Activated naive CD8-positive, alpha-beta T cell treated with anti-CD3 and anti-CD28 coated beads, Interleukin-2, amount 10 ng/mL, durations not matched to agents 7 days and 5 days (primary cell): ENCODE measurements at regions not wholly inside any gene's neighbourhood (a gene's known extent, or its start where the extent isn't known, plus 50 kb on each side); places are given as distances from the start of the nearest gene placed in this dataset.

Experiments used
- ATAC-seq: fragments of 150-1000 bp; cut with Tn5 transposase; one replicate; pipeline ENCODE4 v1.10.0; 2021; ENCODE audit warnings: low read depth, moderate library complexity
- POLR2A ChIA-PET: fragments of 350-600 bp; sonication (Branson Sonifier 250); formaldehyde crosslinking; loops from one replicate; lab custom pipeline; 2021; ENCODE audit warnings: antibody characterized with exemption; lab: Charles Lee
- DNase-seq: peaks from one replicate; pipeline ENCODE4 v3.0.0; 2021
- H3K27ac Mint-ChIP-seq: one replicate; pipeline ENCODE4 v1.8.0; 2022; ENCODE audit warnings: mild to moderate bottlenecking, mixed read lengths
- H3K27me3 Mint-ChIP-seq: one replicate; pipeline ENCODE4 v1.8.0; 2022; ENCODE audit warnings: mild to moderate bottlenecking, moderate library complexity, mixed read lengths
- H3K36me3 Mint-ChIP-seq: one replicate; pipeline ENCODE4 v1.8.0; 2021; ENCODE audit warnings: mild to moderate bottlenecking, mixed read lengths
- H3K4me1 Mint-ChIP-seq: one replicate; pipeline ENCODE4 v1.8.0; 2021; ENCODE audit warnings: mixed read lengths
- H3K4me3 Mint-ChIP-seq: one replicate; pipeline ENCODE4 v1.8.0; 2022; ENCODE audit warnings: mild to moderate bottlenecking, moderate library complexity, mixed read lengths
- H3K9me3 Mint-ChIP-seq: one replicate; pipeline ENCODE4 v1.8.0; 2021; ENCODE audit warnings: mixed read lengths

- Mint-ChIP-seq H3K4me1 (no peaks in the 10 kb centered on the region), H3K27me3 (no peaks in the 10 kb centered on the region), H3K27ac (no peak overlapping the region), H3K4me3 (no peak overlapping the region), H3K36me3 (no peaks in the 10 kb centered on the region), H3K9me3 (peaks cover 5% of the 10 kb centered on the region)
- POLR2A ChIA-PET = no interaction called here
- no peak for DNase-seq
- ATAC-seq = no peak
Observed at GRCh38 chr9:29826421-29826820, 2253.1 kb upstream of the C9orf72 start.

DNA sequence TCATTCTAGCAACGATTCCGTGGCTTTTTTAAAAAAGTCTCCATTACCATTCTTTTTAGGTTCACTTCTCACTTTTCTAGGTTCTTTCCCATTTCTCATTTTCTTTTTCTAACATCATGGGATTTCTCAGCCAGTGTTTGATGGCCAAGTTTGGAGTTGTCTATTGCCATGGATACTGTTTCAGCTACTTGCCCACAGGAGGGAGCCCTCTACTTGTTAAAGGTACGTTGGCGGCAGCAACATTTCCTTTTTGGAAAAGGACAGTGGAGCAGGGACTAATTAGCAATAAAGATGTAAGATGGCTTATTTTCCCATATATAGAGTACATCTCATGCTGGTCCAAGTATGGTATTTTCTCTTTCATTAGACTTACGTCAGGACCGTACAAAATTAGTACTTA lies 2257.5 kb upstream of the C9orf72 start:
- DNase-seq (no peak), ATAC-seq (no peak)
- Mint-ChIP-seq H3K27ac (no peak overlapping the region), H3K4me1 (no peaks in the 10 kb centered on the region), H3K27me3 (no peaks in the 10 kb centered on the region), H3K4me3 (no peak overlapping the region), H3K36me3 (no peaks in the 10 kb centered on the region), H3K9me3 (peaks cover 4% of the 10 kb centered on the region)
- POLR2A ChIA-PET = no interaction called here

DNA sequence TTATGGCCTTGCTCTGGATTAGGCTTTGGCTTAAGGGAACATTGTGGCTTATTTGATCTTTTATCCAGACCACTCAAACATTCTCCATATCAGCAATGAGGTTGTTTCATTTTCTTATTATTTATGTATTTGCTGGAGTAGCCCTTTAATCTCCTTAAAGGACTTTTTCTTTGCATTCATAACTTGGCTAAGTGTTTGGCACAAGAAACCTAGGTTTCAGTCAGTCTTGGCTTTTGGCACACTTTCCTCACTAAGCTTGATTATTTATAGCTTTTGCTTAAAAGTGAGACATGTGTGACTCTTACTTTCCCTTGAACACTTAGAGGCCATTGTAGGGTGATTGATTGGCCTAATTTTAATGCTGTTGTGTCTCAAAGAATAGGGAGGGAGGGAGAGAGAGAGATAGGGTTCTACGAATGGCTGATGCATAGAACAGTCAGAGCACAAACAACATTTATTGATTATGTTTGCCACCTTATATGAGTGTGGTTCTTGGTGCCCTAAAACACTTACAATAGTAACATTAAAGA lies 2265.3 kb upstream of the C9orf72 start:
- ATAC-seq = no peak
- H3K9me3 Mint-ChIP-seq = peaks cover 2% of the 10 kb centered on the region
- DNase-seq = no peak
- no peaks in the 10 kb centered on the region for H3K27me3 Mint-ChIP-seq
- POLR2A ChIA-PET = no interaction called here
- H3K27ac Mint-ChIP-seq = no peak overlapping the region
- H3K4me3 Mint-ChIP-seq = no peak overlapping the region
- no peaks in the 10 kb centered on the region for H3K4me1 Mint-ChIP-seq
- H3K36me3 Mint-ChIP-seq = no peaks in the 10 kb centered on the region

DNA sequence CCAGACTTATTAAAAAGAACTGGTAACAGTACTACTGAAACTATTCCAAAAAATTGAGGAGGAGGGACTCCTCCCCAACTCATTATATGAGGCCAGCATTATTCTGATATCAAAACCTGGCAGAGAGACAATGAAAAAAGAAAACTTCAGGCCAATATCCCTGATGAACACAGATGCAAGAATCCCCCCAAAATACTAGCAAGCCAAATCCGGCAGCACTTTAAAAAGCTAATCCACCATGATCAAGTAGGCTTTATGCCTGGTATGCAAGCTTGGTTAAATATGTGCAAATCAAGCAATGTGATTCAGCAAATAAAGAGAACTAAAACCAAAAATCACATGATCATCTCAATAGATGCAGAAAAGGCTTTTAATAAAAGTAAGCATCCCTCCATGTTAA lies 2271.0 kb upstream of the C9orf72 start:
- no peak for ATAC-seq
- H3K4me3 Mint-ChIP-seq = no peak overlapping the region
- H3K9me3 Mint-ChIP-seq = peaks cover 7% of the 10 kb centered on the region
- H3K36me3 Mint-ChIP-seq = no peaks in the 10 kb centered on the region
- no peak overlapping the region for H3K27ac Mint-ChIP-seq
- H3K27me3 Mint-ChIP-seq = no peaks in the 10 kb centered on the region
- POLR2A ChIA-PET = no interaction called here
- DNase-seq = no peak
- H3K4me1 Mint-ChIP-seq = no peaks in the 10 kb centered on the region

DNA sequence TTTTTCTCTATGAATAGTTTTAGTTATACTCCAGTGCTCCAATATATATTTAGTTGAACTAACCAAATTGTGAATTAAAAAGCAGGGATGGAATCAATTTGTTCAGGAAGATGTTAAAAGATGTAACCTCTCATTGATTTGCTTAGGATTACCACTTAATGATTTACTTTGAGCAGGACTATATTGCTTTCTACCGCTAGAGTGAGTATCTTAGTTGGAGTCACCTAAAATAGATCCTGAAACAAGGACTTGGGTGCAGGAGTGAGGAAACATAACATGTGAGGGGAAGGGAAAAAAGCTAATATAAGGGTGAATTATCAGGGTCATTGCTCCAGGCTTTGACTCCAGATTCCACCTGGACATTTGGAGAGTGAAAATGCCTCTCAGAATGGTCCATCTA lies 2277.4 kb upstream of the C9orf72 start:
- peaks cover 2% of the 10 kb centered on the region for H3K9me3 Mint-ChIP-seq
- no peaks in the 10 kb centered on the region for H3K27me3 Mint-ChIP-seq
- no peak overlapping the region for H3K4me3 Mint-ChIP-seq
- no peak for DNase-seq
- no peak overlapping the region for H3K27ac Mint-ChIP-seq
- POLR2A ChIA-PET = no interaction called here
- H3K36me3 Mint-ChIP-seq = no peaks in the 10 kb centered on the region
- H3K4me1 Mint-ChIP-seq = no peaks in the 10 kb centered on the region
- ATAC-seq = no peak

DNA sequence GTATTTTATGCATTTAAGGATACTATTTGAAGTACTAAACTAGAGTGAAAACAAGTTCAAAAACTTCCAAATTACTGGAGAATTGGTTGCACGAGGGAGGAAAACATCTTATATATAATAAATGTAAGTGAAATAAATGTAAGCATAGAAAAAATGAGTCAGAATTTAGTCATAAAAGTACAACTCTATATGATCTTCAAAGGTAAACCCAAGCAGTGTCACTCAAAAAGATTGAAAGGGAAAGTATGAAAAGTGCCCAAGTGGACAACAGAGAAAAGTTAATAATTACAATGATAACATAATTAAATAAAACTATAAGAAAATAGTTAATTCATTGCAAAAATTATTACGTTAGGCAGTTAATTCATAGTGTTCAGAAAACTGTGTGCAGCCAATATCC lies 2288.5 kb upstream of the C9orf72 start:
- no peak for DNase-seq
- ATAC-seq = no peak
- no peak overlapping the region for H3K27ac Mint-ChIP-seq
- no peaks in the 10 kb centered on the region for H3K4me1 Mint-ChIP-seq
- no peaks in the 10 kb centered on the region for H3K36me3 Mint-ChIP-seq
- no peak overlapping the region for H3K4me3 Mint-ChIP-seq
- H3K27me3 Mint-ChIP-seq = no peaks in the 10 kb centered on the region
- no peaks in the 10 kb centered on the region for H3K9me3 Mint-ChIP-seq
- POLR2A ChIA-PET = no interaction called here

- no peaks in the 10 kb centered on the region for H3K4me1 Mint-ChIP-seq
Observed at GRCh38 chr9:29865764-29866313, 2292.6 kb upstream of the C9orf72 start.

GRCh38 chr9:29866556-29866955 lies 2293.3 kb upstream of the C9orf72 start:
- DNase-seq (no peak), ATAC-seq (peak; percentile 54)
- H3K4me1 Mint-ChIP-seq = no peaks in the 10 kb centered on the region
- POLR2A ChIA-PET = no interaction called here
- no peak overlapping the region for H3K27ac Mint-ChIP-seq
- H3K9me3 Mint-ChIP-seq = no peaks in the 10 kb centered on the region
- no peaks in the 10 kb centered on the region for H3K27me3 Mint-ChIP-seq
- H3K36me3 Mint-ChIP-seq = no peaks in the 10 kb centered on the region
- no peak overlapping the region for H3K4me3 Mint-ChIP-seq

More at GRCh38 chr9:29865764-29866313, 2292.6 kb upstream of the C9orf72 start:
- no peaks in the 10 kb centered on the region for H3K36me3 Mint-ChIP-seq
- DNase-seq (no peak), ATAC-seq (peak; percentile 36)
- no peak overlapping the region for H3K27ac Mint-ChIP-seq
- no peak overlapping the region for H3K4me3 Mint-ChIP-seq
- H3K9me3 Mint-ChIP-seq = no peaks in the 10 kb centered on the region
- no peaks in the 10 kb centered on the region for H3K27me3 Mint-ChIP-seq
- POLR2A ChIA-PET = no interaction called here

- DNase-seq (no peak), ATAC-seq (no peak)
- POLR2A ChIA-PET = no interaction called here
- H3K4me1 Mint-ChIP-seq = no peaks in the 10 kb centered on the region
- no peaks in the 10 kb centered on the region for H3K36me3 Mint-ChIP-seq
- no peak overlapping the region for H3K27ac Mint-ChIP-seq
- H3K9me3 Mint-ChIP-seq = no peaks in the 10 kb centered on the region
- no peak overlapping the region for H3K4me3 Mint-ChIP-seq
- no peaks in the 10 kb centered on the region for H3K27me3 Mint-ChIP-seq
Observed at GRCh38 chr9:29873579-29873978, 2300.3 kb upstream of the C9orf72 start.

DNA sequence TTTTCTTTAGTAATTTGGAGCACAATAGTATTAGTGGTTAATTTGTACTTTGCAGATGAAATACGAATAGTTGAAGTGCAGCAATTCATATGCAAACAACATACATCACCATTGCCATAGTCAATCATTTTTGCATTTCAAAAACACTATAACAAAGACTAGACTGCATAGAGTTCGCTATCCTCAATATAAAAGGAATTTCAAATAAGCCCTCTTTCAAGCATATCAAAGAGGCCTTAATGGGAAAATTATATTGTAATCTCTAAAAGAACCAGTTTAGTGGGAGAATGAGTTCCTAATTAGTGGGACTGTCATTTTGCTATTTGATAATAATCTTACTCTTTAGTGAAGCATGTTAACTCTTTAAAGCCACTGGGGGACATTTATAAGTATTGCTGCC lies 2302.3 kb upstream of the C9orf72 start:
- ATAC-seq (no peak), DNase-seq (no peak)
- H3K4me3 Mint-ChIP-seq = no peak overlapping the region
- H3K4me1 Mint-ChIP-seq = no peaks in the 10 kb centered on the region
- H3K27me3 Mint-ChIP-seq = no peaks in the 10 kb centered on the region
- H3K9me3 Mint-ChIP-seq = no peaks in the 10 kb centered on the region
- H3K36me3 Mint-ChIP-seq = no peaks in the 10 kb centered on the region
- H3K27ac Mint-ChIP-seq = no peak overlapping the region
- POLR2A ChIA-PET = no interaction called here

GRCh38 chr9:29882767-29883166 lies 2309.5 kb upstream of the C9orf72 start:
- peaks cover 3% of the 10 kb centered on the region for H3K9me3 Mint-ChIP-seq
- H3K27me3 Mint-ChIP-seq = no peaks in the 10 kb centered on the region
- no peaks in the 10 kb centered on the region for H3K4me1 Mint-ChIP-seq
- no peaks in the 10 kb centered on the region for H3K36me3 Mint-ChIP-seq
- DNase-seq (no peak), ATAC-seq (no peak)
- POLR2A ChIA-PET = no interaction called here
- no peak overlapping the region for H3K27ac Mint-ChIP-seq
- H3K4me3 Mint-ChIP-seq = no peak overlapping the region

- no peak overlapping the region for H3K4me3 Mint-ChIP-seq
- H3K27me3 Mint-ChIP-seq = no peaks in the 10 kb centered on the region
- no peak for ATAC-seq
- no peaks in the 10 kb centered on the region for H3K4me1 Mint-ChIP-seq
- POLR2A ChIA-PET = no interaction called here
- no peak for DNase-seq
- H3K9me3 Mint-ChIP-seq = peaks cover 2% of the 10 kb centered on the region
- no peak overlapping the region for H3K27ac Mint-ChIP-seq
- no peaks in the 10 kb centered on the region for H3K36me3 Mint-ChIP-seq
Observed at GRCh38 chr9:29906065-29906464, 2332.8 kb upstream of the C9orf72 start.

DNA sequence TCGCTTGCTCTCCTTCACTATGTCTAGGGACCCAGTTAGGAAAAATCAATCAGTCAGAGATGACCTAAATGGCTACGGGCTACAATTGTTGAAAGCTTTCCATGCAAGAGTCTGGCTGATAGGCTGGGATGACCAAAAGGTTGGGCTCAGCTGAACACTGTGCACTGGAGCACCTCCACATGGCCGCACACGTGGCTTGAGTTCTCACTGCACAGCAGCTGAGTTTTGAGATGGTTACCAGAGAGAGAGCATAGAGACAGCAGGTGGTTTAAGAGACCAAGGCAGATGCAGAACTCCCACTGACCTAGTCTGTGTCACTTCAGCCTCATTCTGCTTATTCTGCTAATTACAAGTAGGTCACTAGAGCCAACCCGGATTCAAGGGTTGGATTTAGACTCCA lies 2354.8 kb upstream of the C9orf72 start:
- Mint-ChIP-seq H3K4me1 (no peaks in the 10 kb centered on the region), H3K4me3 (no peak overlapping the region), H3K27ac (no peak overlapping the region), H3K36me3 (no peaks in the 10 kb centered on the region), H3K27me3 (no peaks in the 10 kb centered on the region), H3K9me3 (no peaks in the 10 kb centered on the region)
- DNase-seq (no peak), ATAC-seq (no peak)
- POLR2A ChIA-PET = no interaction called here

GRCh38 chr9:29939559-29939958 lies 2366.3 kb upstream of the C9orf72 start:
- DNase-seq = no peak
- H3K27me3 Mint-ChIP-seq = no peaks in the 10 kb centered on the region
- POLR2A ChIA-PET = no interaction called here
- no peak for ATAC-seq
- H3K9me3 Mint-ChIP-seq = peaks cover 5% of the 10 kb centered on the region
- no peak overlapping the region for H3K4me3 Mint-ChIP-seq
- H3K36me3 Mint-ChIP-seq = no peaks in the 10 kb centered on the region
- no peak overlapping the region for H3K27ac Mint-ChIP-seq
- H3K4me1 Mint-ChIP-seq = no peaks in the 10 kb centered on the region

DNA sequence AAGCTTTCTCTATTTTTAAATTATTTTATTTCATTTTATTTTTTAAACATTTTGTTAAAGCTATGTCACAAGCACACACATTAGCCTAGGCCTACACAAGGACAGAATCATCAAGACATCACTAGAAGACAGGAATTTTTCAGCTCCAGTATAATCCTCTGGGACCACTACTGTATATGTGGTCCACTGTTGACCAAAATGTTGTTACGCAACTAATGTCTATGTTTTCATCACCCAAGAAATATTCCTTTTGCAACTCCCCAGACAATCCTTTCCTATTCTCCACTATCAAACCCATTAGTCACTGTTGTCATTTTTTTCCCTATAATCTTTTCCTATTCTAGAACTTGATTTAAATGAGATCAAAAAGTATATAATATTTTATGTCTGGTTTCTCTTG lies 2371.7 kb upstream of the C9orf72 start:
- no peak overlapping the region for H3K27ac Mint-ChIP-seq
- H3K36me3 Mint-ChIP-seq = no peaks in the 10 kb centered on the region
- H3K4me3 Mint-ChIP-seq = no peak overlapping the region
- no peaks in the 10 kb centered on the region for H3K4me1 Mint-ChIP-seq
- H3K27me3 Mint-ChIP-seq = no peaks in the 10 kb centered on the region
- POLR2A ChIA-PET = no interaction called here
- no peak for DNase-seq
- ATAC-seq = no peak
- H3K9me3 Mint-ChIP-seq = peaks cover 3% of the 10 kb centered on the region
